Suppressor macrophage (primary cell): ENCODE measurements at regions not wholly inside any gene's neighbourhood (a gene's known extent, or its start where the extent isn't known, plus 50 kb on each side); places are given as distances from the start of the nearest gene placed in this dataset.
"Not testable (repeated sequence)": the region's sequence is repeated elsewhere in the genome, so short reads cannot be mapped to it uniquely, and the experiment has no call there.

Experiments used
- DNase-seq, 4 experiments: peaks; one replicate each; pipeline ENCODE4 v3.0.0-alpha.2; 2020 to 2022

DNA sequence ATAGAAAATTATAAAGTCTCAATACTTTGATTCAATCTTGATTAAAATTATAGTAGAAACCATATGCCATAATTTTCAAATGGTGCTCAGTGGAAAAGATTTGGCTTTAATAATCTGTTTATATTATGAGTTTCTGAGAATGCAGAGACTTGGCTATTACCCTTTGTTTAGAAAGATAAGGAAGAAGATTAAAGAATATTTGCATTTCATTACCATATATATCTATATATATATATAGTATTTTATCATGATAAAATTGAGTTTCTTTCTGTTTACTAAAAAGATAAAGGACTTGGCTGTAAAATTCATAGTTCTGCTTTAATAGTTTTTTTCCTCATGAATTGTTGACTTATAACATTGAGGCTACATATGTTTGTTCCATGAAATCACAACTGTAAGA is 679.3 kb upstream of the MAP3K7 start:
- no peak for DNase-seq

DNA sequence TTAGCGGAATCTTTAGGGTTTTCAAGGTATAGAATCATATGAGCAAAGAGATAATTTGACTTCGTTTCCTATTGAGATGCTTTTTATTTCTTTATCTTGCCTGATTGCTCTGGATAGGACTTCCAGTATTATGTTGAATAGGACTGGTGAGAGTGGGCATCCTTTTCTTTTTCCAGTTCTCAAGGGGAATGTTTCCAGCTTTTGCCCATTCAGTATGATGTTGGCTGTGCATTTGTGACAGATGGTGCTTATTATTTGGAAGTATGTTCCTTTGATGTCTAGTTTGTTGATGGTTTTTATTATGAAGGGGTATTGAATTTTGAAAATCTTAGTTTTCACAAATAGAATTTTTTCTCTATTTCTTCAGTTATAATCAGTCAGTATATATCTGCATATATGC is 656.6 kb upstream of the MAP3K7 start:
- no peak for DNase-seq

DNA sequence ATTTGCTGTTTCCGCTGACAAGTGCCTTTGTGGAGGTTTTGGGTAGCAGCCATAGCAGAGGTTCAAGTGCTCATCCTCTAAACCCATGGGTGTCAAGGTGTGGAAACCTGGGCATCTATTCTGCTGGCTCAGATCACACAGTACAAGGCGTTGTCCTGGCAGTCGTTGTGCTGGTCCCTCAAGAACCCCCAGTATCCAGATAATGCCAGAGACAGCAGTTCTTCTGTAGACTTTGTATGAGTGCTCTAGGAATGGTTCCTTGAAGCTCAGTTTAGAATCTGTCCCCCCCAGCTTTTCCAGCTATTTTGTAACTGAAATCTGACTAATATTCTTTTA is 655.7 kb upstream of the MAP3K7 start:
- DNase-seq: no peak

DNA sequence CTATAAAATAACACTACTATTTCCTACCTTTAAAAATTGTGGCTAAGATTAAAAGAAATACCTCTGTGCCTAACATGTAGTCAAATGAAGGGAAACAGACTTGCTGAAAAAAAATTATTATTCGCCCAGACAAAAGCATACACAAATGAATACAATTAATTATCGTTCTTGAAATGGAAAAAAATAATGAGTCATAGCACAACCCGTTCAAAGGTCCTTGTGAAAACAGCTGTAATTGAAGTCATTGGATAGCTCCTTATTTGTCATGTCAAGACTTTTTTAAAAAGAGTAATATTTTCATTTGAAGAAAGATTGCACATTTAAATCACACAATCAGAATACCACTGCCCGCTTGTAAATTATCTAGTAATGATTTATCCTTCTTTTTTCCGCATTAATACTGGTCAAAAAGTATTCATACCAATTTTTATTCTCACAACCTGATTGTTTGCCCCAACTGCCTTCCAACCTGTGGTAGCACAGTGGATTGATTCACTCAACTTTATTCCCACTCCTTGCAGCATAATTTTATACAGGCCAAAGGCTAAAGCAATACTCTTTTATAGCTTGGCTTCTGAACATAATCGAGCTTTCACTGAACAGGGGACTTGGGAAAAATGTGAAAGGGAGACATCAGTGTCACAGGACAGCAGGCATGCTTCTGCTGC is 655.2 kb upstream of the MAP3K7 start:
- no peak for DNase-seq

DNA sequence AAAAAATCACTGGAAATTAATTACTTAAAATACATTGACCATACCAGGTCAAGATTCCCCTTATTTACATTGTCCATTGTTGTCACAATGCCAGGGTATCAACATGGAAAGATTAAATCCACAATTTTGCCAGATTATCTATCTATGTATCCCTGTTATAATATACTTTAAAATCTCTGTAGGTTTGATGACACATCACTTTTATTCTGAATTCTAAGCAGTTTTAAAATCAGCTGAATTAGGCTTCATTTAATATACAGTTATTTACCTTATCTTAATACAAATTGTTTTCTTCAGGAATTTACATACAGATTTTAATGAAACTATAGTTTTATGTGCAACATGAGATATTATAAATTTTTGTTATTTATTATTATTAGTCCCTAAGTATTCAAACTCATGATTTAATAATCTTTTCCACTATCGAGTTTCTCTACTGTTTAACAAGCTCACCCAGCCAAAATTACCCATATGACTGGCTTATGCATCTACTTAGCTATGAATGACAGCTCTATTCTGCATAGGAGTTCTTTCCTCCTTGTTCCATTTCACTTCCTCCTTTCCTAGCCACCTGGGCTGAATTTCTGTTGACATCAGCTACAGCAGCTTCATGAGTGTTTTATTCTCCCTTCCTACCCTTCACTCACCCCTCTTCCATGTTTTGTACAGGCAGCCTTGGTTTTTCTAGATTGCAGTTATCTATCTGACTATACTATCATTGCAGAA is 654.2 kb upstream of the MAP3K7 start:
- DNase-seq: no peak

DNA sequence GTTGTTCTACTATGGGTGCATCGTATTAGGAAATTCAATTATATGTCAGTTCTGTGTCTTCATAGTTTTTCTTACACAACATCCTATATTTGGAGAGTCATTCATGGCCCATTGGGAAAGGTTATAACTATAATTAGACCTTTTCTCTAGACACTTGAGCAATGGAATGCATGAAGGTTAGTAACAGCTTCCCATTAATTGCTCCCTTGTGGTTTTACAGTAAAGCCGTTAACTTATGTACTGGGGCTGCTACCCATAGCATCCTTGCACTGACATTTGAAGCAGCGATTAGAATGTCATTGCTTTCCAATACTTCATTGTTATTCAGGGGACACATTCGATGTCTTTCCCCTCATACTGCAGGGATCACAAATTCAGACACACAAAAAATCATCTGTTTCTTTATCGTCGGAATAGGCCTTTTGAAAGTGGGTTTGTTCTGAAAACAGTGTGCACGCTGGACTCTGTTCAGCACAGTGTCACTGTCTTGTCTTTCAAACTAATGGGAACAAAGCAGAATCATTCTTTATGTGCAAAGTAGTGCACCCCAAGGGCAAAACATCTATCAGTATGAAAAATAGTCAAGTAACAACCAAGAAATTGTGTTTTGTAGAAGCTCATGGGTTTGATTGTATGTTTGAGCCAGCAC is 634.3 kb upstream of the MAP3K7 start:
- peak in 2 of 4 experiments; percentile 13 to 15 for DNase-seq

DNA sequence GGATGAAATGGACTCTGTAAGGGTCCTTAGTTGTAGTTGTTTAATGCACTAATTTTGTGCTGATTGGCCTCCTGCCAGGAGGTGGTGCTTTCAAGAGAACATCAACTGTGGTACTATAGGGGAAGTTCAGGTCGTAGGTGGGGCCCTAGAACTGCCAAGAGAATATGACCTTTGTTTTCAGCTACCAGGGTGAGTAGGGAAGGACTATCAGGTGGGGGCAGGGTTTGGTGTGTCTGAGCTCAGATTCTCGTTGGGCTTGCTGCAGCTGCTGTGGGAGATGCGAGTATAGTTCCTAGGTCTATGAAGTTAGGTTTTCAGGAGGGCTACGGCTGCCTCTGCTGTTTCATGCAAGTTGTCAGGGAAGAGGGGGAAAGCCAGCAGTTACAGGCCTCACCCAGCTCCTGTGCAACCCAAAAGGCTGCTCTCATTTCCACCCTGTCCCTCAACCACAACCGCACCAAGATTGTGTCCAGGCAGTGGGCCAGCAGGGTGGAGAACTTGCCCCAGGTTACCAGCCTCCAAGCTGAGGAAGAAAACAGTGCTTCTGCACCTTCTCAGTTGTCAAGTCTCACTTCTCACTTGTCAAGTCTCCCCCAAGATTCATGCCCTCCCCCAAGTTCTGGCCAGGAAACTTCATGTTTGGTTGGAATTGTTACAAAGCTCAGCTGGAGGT is 626.5 kb upstream of the MAP3K7 start:
- no peak for DNase-seq

DNA sequence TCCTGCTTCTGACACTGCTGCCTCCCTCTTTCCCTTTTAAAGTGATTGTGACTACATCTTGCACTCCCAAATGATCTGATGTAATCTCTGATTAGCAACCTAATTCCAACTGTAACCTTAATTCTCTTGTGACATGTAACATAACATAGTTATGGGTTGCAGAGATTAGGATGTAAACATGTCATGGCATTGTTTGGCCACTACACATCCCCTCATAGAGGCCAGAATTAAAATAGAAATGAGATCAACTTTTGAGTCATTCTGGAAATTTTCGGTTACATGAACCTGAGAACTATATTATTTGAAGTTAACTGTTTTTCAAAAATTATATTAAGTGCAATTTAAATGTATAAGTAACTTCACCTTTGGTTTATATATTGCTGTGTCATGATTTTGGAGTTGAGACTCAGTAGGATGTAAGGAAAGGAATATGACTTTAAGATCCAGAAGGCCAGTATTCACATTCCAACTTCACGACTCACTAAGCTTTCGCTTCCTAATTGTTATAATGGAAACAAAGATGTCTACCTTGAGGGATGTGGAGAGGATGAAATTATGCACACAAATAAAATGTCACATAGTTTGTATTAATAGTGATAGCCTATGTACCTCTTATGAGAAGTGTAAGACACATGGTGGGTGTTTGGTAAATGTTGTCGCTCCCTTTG is 611.9 kb upstream of the MAP3K7 start:
- DNase-seq: no peak

DNA sequence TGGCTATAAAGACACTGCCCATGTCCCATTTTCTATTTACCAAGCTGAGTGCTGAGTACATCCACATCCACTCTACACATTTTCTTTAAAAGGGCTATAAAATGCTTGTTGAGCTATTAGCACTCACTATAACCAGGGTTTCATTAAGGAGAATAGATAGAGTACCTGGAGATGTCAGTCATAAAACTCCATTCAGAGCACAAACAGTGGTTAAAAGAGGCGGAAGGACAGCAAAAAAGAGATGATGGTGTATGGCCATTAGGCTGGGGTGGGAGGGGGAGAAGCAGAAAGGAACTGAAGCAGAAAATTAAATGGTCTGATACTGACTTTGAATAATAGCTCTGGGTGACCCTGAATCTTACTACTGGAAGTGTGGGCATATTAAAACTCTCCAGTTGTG is 609.9 kb upstream of the MAP3K7 start:
- no peak for DNase-seq

DNA sequence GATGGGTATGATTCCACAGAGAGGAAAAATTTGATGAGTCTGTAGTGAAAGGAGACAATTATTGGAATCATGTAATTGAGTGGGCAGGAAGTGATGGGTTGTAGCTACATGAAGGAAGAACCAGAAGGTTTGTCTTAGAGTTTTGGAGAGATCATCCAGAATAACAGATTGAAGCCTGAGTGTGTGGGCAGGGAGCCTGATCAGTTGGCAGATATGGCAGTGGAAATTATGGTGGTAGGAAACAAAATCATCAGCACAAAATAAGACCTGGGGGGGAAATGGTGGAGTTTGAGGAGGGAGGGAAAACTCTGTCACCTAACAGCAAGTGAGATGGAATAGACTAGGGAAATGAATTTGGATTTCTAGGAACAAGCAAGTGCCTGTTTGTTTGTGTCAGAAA is 606.6 kb upstream of the MAP3K7 start:
- DNase-seq: no peak

DNA sequence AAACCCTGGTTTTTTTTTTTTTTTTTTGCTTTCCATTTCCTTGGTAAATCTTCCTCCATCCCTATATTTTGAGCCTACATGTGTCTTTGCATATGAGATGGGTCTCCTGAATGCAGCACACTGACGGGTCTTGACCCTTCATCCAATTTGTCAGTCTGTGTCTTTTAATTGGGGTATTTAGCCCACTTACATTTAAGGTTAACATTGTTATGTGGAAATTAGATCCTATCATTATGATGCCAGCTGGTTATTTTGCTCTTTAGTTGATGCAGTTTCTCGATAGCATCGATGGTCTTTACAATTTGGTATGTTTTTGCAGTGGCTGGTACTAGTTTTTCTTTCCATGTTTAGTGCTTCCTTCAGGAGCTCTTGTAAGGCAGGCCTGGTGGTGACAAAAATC is 603.2 kb upstream of the MAP3K7 start:
- not testable (repeated sequence) for DNase-seq

DNA sequence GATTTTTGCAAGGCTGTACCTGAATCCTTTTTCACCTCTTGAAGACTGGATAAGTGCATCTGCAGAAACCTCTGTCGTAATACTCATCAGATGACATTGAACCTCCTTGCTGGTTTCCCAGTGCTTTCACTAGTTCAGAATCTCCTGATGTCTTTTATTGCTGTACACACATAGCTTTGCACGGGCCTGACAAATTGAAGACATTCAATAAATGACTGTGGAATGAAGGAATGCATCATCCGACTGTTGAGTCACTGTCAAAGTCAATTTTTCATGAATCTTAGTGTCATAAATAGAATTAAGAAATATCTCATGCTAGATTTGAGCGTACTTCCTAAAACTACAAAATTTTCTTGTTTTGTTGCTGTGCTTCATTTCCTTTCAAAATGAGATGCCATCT is 598.2 kb upstream of the MAP3K7 start:
- DNase-seq: no peak

DNA sequence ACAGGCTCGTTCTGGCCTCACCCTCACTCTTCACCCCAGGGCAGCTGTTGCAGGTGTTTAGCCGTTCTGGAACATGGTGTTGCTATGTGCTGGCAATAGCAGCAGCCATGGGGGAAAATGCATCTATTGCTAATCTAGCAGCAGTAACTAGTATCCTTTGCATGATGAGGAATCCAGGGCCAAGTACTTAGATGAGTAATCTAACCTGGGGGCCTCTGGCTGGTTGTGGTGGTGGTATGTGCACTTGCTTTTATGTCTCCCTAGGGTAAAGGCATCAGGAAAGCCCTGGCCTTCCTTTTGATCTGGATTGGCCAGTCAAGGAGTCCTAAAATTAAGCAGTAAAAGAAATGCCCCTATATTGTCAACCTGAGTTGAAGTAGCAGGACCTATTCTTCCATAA is 594.5 kb upstream of the MAP3K7 start:
- DNase-seq: no peak

DNA sequence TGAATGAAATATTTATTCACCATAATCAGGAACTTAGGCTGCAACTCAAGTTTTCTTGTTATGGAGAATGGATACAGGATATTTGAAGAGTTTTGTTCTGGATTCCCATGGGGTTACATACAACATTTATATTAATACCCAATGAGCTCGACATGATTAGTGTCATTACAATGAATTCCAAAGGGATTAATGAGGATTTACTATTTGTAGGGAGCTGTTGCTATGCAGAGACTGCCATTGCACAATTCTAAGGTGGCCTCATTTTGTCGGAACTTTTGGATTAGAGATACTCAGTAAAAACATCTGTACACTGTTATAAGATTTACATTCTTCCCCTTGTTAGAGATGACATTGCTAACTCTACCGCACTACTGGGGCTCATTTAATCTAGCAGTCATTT is 586.8 kb upstream of the MAP3K7 start:
- no peak for DNase-seq

DNA sequence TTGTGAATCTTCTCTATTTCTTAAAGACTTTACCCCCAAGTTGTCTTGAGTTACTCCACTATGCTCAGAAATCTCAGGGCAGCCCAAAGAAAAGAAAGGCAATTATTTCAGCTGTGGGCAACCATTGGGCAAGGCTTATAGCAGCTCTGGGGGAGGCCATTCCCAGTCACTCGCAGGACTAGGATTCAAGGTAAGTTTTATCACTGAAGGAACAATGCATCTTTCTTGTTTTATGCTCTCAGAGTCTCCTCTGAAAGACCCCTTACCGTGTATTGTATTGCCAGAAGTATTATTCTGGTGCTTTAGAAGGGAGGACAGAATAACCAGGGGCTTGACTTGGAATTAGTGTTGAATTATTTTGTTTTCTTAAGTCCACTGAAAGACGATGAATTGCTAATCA is 586.3 kb upstream of the MAP3K7 start:
- no peak for DNase-seq

DNA sequence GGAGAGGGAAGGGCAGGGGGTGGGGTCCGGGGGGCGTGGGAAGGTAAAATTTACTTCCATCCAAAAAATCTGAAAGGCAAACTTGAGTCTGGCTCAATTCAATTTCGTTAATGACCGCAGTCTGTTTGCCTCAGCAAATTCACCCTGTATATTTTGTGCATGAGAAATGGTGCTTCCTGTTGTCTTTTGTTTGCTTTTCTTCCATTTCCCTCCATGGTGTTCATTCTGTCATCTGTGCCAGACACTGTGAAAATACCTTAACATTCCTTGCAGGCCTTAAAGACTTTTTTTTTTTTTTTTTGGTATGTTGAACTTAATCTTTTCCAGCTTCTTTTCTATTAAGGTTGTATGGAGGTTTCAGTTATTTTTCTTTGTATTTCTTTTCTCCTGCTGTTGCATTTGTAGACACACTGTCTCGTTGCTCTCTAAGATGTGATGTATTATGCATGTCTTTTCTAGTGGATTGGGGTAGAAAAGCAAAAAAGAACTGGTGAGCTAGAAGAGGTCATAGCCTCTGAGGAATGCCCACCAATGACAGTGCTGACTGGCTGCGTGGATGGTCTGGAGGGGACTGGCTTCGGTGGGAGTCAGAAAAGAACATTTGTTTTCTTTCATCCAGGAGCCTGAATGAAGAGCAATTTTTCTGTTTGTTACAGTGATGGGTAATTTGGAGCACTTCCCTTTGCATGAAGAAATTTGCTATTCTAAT is 585.0 kb upstream of the MAP3K7 start:
- no peak for DNase-seq

DNA sequence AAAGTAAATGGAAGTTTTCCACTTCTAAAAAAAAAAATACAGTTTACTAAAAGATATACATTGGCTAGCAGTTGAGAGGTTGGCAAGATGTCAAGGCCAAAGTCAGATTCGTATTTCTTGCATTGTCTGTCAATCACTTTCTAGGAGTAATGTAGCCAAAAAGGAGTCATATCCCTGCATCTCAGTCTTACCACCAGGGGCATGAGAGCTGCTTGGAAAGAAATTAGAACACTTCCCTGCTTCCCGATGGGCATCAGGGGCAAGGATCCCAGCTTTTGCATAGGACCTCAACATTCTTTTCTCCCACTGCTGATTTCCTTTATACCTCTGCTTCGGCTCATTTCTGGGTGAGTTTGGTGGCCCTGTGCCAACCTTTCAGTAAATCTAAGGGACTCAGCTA is 581.0 kb upstream of the MAP3K7 start:
- DNase-seq: no peak

DNA sequence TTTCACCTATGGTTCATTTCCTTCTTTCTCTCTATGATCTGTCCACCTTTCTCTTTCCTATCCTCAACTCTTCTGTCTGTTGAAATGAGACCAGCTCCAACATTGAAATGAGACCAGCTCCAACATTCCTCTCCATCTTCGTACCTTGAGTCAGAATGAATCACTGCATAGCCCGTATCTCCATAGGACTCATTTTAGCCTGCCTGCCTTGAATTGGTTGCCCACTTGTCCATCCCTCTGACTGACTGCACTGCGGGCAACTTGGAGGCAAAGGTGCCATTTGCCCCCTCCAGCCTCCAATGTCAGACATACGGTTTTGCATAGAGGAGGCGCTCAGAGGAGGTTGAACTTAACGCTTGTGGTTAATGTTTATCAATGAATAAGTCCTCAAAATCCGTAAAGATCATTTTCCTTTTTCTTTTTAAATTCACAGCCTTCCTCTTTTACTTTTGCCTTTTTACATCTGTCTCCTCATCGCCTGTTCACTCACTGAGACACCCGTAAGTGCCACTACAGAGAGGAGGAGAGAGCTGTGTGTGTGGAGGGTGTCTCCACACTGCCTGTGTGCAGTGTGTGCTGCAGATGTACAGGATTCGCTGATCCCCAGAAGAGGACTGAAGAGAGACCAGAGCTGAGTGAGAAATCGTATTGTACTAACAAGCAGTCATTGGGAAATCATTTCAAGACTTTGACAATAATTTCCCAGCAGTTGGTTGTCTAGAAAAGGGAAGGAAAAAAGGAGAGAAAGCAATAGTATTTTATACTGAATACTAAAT is 579.6 kb upstream of the MAP3K7 start:
- DNase-seq: no peak

DNA sequence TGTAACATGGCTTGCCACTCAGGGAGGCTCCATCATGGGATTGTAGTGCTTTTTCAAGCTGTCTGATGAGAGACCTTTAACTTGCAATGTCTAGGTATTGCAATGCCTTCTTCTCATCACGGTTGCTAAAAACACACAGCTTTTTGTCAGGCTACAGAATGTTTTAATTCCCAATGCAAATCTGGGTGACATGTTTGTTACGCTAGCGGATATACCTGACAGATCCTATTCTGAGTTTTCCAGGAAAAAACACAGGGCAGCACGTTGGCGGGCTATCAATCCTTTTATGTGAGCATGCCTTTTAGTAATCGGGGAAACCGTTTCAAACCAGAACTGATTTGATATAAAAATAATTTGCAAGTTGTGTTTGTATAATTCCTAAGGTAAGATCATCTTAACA is 577.2 kb upstream of the MAP3K7 start:
- no peak for DNase-seq

DNA sequence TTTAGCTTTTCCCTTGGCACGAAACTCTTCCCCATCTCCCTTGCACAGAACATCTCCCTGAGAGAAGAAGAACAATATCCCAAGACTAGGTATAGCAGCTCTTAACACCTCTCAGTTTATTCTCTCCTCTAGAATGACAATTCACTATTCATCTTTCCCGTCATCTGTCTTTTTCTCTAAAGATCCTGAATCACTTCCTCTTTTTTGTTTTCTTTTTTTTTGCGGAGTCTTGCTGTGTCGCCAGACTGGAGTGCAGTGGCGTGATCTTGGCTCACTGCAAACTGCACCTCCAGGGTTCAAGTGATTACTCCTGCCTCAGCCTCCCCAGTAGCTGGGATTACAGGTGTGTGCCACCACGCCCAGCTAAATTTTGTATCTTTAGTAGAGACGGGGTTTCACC is 574.4 kb upstream of the MAP3K7 start:
- peak in 1 of 4 experiments; percentile 4 for DNase-seq

DNA sequence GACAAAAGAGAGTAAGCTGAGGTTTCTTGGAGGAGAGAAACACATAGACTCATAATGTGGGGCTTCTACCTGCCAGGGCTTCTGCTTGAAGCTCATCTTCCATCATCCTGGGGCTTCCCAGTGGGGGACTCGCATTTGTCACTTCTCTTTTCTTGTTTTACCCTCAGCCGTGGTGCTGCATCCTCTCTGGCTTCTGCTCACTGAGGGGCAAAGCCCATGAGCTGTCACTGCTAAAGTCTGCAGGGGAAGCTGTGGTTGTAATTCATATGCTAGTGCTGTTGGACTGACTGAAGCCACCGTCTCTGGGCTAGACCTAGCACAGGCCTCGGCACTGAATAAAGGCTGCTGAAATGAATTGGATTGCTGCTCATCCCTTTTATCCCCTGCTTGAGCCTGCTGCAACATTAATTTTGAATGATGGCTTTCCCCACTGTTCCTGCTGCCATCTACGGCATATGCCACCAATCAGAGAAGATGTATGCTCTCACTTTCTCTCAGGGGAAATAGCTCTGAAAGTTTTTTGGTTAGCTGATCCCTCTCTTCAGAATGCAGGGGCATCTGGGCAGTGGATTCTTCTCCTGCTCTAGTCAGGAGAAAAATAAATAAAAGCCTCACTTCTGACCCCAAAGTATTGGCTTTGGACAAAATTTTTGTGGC is 568.4 kb upstream of the MAP3K7 start:
- DNase-seq: no peak
